Right renal cortex interstitium (tissue), 3 donors: ENCODE measurements at regions not wholly inside any gene's neighbourhood (a gene's known extent, or its start where the extent isn't known, plus 50 kb on each side); places are given as distances from the start of the nearest gene placed in this dataset.
"Not testable (repeated sequence)": the region's sequence is repeated elsewhere in the genome, so short reads cannot be mapped to it uniquely, and the experiment has no call there.

Source experiments
- DNase-seq, 3 donors: peaks; one replicate each; pipeline ENCODE4 v3.0.0-alpha.2; 2013; ENCODE audit warnings: low read depth in 3 of 3, low spot score in 2 of 3

DNA sequence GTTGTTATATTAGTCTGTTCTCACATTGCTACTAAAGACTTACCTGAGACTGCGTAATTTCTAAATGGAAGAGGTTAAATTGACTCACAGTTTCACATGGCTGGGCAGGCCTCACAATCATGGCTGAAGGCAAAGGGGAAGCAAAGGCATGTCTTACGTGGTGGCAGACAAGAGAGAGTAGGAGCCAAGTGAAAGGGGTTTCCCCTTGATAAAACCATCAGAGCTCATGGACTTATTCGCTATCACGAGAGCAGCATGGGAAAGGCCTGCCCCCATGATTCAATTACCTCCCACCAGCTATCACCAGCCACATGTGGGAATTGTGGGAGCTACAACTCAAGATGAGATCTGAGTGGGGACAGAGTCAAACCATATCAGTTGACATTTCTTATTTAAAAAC lies 374.5 kb upstream of the RORB start:
- DNase-seq = no peak

DNA sequence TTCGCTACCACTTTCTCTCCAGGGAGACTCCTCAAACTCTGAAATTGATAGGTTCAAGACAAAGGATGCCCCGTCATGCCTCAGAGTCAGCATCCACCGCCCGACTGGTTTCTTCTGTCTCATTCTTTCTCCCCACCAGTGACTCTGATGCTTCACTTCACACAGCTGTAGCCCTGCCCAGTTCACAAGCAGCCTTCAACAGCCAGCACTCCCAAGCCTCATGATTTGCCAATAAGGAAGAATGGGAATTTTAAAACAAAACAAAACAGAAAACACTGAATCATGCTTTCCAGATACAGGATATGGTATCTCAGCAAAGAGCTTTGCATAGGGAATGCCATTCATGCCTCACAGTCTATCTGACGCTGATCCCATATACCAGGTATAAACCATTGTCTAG lies 371.2 kb upstream of the RORB start:
- DNase-seq = peak in 1 of 3 donors; percentile 3

GRCh38 chr9:74132986-74133385 lies 364.1 kb upstream of the RORB start:
- DNase-seq = no peak

DNA sequence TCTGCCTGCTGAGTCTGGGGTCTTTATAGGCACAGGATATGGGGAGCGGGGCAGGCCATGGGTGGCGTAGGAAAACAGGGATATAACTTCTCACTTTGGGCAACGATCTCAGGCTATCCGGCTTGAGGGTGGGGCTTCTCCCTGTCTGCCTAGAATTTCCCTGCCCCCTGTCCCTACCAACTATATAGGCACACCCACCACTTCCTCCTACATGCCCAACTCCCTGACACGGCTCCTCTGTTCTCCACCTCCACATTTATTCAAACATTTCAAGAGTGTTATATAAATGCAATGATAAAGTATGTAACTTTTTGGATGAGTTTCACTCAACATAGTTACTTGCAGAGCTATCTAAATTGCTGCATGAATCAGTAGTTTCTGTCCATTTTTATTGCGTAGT lies 363.2 kb upstream of the RORB start:
- DNase-seq = no peak

DNA sequence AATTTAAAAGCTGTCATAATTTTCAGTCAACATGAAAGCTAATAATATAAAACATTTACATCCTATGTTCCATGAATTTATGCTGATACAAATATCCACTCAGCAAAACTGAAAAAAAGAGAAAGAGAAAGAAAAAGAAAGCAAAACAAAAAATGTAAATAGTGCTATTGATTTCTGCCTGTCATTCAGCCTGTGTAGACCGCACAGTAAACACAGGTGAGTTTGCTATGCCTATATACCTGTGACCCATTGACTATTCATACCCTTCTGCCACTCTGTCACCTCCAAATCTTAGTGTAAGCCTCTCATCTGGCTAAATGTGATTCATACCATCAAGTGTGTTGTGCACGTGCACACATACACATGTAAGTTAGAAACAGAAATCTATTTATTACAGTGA lies 359.0 kb upstream of the RORB start:
- DNase-seq = no peak

GRCh38 chr9:74140141-74140540 lies 357.0 kb upstream of the RORB start:
- no peak for DNase-seq

DNA sequence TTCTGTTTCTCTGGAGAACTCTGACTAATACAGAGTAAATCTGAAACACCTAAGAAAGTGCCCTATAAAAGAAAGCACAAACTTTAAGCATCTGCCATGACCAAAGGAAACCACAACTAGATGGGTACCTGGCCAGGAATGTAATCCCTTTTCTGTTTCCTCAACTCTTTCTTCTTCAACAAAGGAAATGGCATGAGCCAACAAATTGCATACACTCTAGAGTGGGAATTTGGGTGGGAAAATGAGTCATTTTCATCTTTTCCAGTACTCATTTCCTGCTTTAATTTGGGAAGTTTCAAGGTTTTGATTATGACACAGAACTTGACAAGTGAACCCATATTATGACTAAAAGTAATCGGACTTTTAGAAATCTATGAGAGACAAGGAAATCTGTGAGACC lies 349.2 kb upstream of the RORB start:
- no peak for DNase-seq

GRCh38 chr9:74172874-74173273 lies 324.3 kb upstream of the RORB start:
- DNase-seq = no peak

GRCh38 chr9:74173284-74173683 lies 323.9 kb upstream of the RORB start:
- no peak for DNase-seq

- not testable (repeated sequence) for DNase-seq
Measured at GRCh38 chr9:74197771-74198170, 299.4 kb upstream of the RORB start.

GRCh38 chr9:74205056-74205455 lies 292.1 kb upstream of the RORB start:
- no peak for DNase-seq

DNA sequence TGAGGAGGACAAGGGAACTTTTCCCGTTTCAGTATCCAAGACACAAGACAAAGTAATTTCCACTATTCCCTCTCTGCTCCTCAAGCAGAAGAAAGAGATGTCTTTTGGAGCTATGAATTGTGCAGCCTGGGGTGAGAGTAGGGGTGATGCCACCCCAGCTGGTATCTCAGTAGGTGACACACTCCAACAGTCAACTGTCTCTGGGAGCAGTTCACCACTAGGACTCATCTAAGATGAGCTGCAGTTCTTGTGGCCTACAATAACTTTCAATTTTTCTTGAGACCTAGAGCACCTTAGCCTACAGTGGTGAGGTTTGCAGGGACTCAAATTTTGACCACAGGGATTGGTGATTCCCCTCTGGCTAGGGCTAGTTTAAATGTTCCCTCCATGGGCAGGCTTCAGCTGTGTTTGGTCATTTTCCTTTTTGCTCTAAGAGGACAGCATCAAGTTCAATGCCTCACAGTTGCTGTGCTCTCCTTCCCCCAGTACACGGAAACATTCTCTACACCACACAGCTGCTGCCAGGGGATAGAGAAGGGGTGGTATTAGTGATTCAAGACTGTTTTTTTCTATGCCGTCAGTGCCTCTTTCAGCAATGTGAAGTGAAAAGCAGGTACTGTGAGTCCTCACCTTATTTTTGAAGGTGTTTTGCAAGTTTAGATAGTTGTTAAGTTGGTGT lies 278.6 kb upstream of the RORB start:
- no peak for DNase-seq

DNA sequence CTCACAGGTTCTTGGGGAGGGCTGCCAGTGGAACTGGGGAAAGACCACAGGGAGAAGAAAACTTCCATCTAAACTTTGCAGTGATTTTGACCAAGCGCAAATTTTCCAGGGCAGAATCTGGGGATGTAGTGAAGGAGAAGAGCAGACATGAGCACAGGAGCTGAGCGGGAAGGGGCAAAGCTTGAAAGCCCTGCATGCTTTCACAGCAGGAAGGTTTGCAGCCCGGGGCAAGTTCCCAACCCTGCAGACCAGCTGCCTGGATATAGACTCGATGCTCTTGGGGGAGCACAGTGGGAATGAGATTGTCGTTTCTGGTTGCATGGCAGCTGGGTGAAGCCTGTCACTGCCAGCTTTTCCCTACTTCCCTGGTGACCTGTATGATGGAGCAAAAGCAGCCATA lies 276.8 kb upstream of the RORB start:
- DNase-seq = no peak

DNA sequence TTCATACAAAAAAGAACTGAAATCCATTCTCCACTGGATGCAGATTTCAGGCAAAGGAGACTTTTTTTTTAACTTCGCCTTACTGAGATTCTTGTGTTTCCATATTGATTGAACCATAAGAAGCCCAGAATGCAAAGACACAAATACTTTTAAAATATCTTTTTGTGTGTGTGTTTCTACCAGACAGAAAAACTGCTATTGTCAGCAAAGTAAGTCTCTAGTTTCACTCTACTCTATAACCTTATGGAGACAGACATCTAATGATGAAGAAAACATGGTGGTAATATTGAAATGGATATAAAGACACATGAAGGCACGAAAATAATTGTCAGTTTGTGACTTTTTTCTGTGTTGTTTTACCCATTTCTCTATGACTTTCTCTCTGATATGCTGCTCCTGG lies 260.3 kb upstream of the RORB start:
- no peak for DNase-seq

- no peak for DNase-seq
Measured at GRCh38 chr9:74245866-74246497, 251.2 kb upstream of the RORB start.

DNA sequence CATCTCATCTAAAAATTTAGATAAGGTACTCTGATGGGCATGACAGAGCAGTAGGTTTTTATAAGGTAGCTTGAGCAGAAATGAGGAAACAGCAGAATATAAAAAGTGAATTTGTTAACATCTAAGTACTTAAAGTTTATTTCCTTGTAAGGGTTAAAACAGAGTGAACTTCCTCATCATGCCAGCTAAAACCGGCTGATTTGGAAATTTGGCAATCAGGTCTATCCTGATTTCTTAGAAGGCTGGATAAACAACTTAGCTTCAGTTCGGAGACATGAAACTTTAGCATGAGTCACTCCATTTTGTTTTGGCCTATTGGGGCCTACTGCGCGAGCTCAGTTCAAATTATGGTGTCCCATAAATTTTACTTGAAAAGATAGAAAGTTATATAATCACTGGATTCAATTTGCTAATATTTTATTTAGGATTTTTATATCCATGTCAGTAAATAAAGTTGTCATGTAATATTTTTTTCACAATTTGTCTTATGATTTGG lies 241.6 kb upstream of the RORB start:
- DNase-seq = no peak

DNA sequence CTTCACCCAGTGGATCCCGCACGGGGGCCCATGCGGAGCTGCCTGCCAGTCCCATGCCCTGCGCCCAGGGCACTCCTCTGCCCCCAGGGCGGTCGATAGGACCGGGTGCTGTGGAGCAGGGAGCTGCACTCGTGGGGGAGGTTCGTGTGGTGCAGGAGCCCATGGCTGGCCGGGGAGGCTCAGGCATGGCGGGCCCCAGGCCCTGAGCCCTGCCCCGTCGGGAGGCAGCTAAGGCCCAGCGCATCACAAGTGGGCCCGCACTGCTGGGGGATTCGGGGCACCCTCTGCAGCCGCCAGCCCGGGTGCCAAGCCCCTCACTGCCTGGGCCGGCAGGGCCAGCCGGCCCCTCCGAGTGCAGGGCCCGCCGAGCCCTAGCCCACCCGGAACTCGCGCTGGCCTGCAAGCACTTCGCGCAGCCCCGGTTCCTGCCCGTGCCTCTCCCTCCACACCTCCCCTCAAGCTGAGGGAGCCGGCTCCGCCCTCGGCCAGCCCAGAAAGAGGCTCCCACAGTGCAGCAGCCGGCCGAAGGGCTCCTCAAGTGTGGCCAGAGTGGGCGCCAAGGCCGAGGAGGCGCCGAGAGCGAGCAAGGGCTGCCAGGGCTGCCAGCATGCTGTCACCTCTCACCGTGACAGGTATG lies 221.1 kb upstream of the RORB start:
- no peak for DNase-seq

DNA sequence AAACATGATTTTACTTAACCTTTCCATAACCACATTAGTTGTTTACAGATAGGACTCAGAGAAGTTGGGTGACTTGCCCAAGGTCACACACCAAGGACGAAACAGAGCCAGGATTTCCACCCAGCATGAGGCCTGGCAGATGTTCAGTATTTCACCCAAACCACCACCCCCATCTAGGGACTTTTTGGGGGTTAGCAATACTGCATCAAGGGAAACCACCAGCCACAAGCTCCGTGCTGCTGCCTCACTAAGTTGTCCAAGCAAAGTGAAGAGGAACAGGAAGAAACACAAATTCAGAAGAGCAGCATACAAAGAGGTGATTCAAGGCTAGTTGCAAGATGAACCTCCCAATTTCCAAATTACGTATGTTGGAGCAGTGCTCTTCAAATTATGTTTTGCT lies 219.6 kb upstream of the RORB start:
- DNase-seq = no peak

DNA sequence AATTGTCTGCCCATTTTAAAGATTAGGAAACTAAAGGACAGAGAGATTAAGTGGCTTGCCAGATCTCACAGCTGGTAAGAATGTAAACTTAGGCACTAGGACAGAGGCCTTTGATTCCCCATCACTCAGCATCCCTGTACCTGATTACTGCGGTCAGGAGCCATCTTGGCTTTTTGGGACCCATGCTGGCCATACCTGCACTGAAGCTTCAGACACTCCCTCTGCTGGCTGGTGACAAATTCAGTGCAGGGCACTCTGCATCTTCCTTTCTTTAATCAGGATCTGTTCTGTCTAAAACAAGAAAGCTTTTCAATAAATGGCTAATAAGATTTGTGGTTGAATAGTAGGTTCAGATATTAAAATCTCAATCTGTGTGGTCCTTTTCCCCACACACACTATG lies 215.5 kb upstream of the RORB start:
- DNase-seq = no peak

DNA sequence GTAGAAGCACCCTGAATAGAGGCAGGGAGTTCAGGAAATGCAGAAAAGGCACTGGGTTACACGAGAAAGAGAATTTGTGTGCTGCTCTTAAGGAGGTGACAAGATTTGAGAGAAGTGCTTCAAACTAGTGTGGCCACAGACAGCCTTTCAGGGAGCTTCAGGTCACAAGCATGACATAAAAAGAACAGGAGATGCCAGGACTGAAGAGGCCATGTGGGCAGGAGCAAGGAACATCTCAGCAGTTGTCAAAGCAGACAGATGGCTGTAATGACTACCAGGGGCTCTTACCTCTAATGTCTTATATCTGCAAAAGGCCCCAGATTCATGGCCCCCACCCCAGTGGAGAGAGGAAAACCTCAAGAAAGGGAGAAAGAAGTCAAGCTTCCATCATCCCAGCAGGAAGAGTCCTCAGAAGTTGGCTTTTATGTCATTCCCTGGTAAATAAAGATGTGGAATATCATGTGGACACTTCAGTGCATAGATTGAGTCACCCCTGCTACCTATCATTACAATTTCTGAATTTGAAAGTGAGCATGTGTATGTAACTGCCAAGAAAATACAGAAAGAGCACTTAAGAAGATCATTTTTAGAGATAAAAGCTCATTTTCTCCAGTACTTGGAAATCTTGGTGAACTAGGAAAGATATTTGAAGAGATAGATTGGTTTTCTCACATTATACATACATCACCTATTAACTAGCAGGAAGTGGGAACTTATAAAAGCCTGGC lies 214.4 kb upstream of the RORB start:
- no peak for DNase-seq
